GM19238 (cell line): ENCODE measurements at regions not wholly inside any gene's neighbourhood (a gene's known extent, or its start where the extent isn't known, plus 50 kb on each side); places are given as distances from the start of the nearest gene placed in this dataset.
"Not testable (repeated sequence)": the region's sequence is repeated elsewhere in the genome, so short reads cannot be mapped to it uniquely, and the experiment has no call there.

ENCODE experiments used
- DNase-seq: peaks from one replicate; pipeline ENCODE4 v3.0.0; 2011; ENCODE audit warnings: low spot score; ENCODE audit not compliant: insufficient read length

GRCh38 chr6:141783585-141783984, 349.1 kb upstream of the GJE1 start:
- no peak for DNase-seq

- DNase-seq, result no peak
Measured at GRCh38 chr6:141780296-141780695, 352.4 kb upstream of the GJE1 start.

GRCh38 chr6:141764388-141764787, 368.3 kb upstream of the GJE1 start:
- DNase-seq, result no peak

GRCh38 chr6:141758430-141758829, 374.3 kb upstream of the GJE1 start:
- no peak for DNase-seq

GRCh38 chr6:141753180-141753579, 379.5 kb upstream of the GJE1 start:
- DNase-seq, result no peak

GRCh38 chr6:141752677-141753076, 380.0 kb upstream of the GJE1 start:
- no peak for DNase-seq

GRCh38 chr6:141746324-141746723, 386.4 kb upstream of the GJE1 start:
- DNase-seq, result not testable (repeated sequence)

GRCh38 chr6:141744971-141745370, 387.8 kb upstream of the GJE1 start:
- no peak for DNase-seq

- DNase-seq, result no peak
Measured at GRCh38 chr6:141744194-141744925, 388.4 kb upstream of the GJE1 start.

- DNase-seq, result no peak
Measured at GRCh38 chr6:141736104-141736503, 396.6 kb upstream of the GJE1 start.

GRCh38 chr6:141735126-141735525, 397.6 kb upstream of the GJE1 start:
- no peak for DNase-seq

GRCh38 chr6:141734071-141734840, 398.5 kb upstream of the GJE1 start:
- DNase-seq, result no peak

- no peak for DNase-seq
Measured at GRCh38 chr6:141729146-141729545, 403.6 kb upstream of the GJE1 start.

GRCh38 chr6:141728330-141728729, 404.4 kb upstream of the GJE1 start:
- no peak for DNase-seq

- no peak for DNase-seq
Measured at GRCh38 chr6:141726248-141726647, 406.5 kb upstream of the GJE1 start.

GRCh38 chr6:141724731-141725130, 408.0 kb upstream of the GJE1 start:
- no peak for DNase-seq

- no peak for DNase-seq
Measured at GRCh38 chr6:141719476-141719875, 413.2 kb upstream of the GJE1 start.

GRCh38 chr6:141705431-141705830, 427.3 kb upstream of the GJE1 start:
- DNase-seq, result no peak

GRCh38 chr6:141704151-141704550, 428.6 kb upstream of the GJE1 start:
- DNase-seq, result no peak

- no peak for DNase-seq
Measured at GRCh38 chr6:141701732-141702131, 431.0 kb upstream of the GJE1 start.

GRCh38 chr6:141700819-141701218, 431.9 kb upstream of the GJE1 start:
- no peak for DNase-seq

- no peak for DNase-seq
Measured at GRCh38 chr6:141688916-141689315, 443.8 kb upstream of the GJE1 start.

GRCh38 chr6:141685416-141685815, 447.3 kb upstream of the GJE1 start:
- no peak for DNase-seq
